Fibroblast of villous mesenchyme (primary cell): ENCODE measurements at regions not wholly inside any gene's neighbourhood (a gene's known extent, or its start where the extent isn't known, plus 50 kb on each side); places are given as distances from the start of the nearest gene placed in this dataset.

Source experiments
- DNase-seq: peaks from one replicate; pipeline ENCODE4 v3.0.0-alpha.2; 2010; ENCODE audit warnings: low read depth
- H3K4me3 ChIP-seq: 2 replicates; pipeline ENCODE4 v1.5.1; 2011; ENCODE audit warnings: low read depth, mild to moderate bottlenecking, low read length
- CTCF ChIP-seq: IDR thresholded peaks from 2 replicates; pipeline ENCODE4 v1.5.1; 2012; ENCODE audit warnings: low read depth, mild to moderate bottlenecking, low read length; ENCODE audit not compliant: insufficient read depth

DNA sequence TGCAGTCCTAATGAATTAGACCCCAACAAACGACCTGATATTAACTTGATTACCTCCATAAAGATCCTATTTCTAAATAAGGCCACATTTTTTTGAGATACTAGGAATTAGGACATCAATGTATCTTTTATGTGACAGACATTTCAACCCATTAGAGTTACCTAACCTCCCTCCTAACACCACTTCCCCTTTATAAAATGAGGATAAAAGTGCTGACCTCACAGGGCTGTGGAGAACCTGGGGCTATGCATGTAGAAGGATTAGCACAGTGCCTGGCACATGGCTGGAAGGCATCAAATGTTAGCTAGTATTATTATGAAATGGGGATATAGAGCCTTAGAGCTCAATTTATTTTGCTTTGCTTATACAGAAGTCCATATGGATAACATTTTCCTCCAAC is 53.5 kb upstream of the LRRN1 start:
- no peak overlapping the region for H3K4me3 ChIP-seq
- DNase-seq = no peak
- TF ChIP-seq CTCF = no peak

DNA sequence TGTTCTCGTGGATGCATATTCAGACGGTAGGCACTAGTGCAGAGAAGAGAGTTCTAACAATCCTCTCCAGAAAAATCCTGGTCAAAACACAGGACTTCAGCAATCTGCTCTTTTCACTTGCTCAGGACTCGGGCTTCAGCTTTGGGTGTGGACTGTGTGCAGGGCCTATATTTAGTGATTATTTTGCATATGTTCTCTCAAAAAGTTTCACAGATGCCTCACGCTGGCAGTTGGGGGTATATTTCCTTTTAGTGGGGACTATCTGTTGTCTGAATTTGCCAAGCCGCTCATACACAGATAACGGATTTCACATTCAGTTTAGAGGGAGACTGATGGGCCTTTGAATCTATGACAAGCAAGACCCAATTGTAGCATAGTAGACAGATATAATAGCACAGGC is 54.4 kb upstream of the LRRN1 start:
- no peak for TF ChIP-seq CTCF
- no peak for DNase-seq
- no peak overlapping the region for H3K4me3 ChIP-seq

DNA sequence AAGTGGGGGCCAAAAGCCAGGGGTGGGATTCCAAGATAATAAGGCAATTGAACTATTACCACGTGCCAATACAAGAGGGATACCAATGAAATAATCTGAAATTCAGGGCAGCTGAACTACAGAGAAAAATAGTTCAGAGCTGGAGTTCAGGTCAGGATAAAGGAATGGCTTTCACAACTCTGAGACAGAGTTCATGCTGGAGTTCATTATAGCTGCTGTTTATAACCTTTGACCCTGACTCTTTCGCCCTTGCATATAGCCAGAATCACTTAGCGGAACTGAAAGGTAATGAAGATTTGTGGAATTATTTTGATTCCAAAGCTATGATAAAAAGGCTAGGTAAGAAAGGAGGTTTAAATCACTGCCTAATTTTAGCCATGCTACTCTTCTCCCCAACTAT is 55.5 kb upstream of the LRRN1 start:
- no peak overlapping the region for H3K4me3 ChIP-seq
- no peak for TF ChIP-seq CTCF
- no peak for DNase-seq

DNA sequence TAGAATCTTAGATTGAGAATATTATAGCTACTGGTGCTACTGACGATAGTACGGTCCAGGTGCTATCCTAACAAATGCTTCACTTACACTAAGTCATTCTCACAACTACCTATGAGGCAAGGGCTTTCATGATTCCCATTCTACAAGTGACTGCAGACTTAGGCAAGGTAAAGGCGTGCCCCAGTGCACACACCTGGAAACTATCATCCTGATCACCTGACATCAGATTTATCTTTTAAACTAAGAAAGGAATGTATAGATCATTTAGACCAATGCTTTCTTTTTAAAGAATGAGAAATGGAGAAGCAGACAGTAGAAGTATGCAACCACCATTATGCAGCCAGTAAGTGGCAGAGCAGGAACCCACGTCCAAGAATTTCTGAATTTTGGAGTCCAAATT is 59.2 kb upstream of the LRRN1 start:
- no peak for DNase-seq
- H3K4me3 ChIP-seq = no peak overlapping the region
- no peak for TF ChIP-seq CTCF

DNA sequence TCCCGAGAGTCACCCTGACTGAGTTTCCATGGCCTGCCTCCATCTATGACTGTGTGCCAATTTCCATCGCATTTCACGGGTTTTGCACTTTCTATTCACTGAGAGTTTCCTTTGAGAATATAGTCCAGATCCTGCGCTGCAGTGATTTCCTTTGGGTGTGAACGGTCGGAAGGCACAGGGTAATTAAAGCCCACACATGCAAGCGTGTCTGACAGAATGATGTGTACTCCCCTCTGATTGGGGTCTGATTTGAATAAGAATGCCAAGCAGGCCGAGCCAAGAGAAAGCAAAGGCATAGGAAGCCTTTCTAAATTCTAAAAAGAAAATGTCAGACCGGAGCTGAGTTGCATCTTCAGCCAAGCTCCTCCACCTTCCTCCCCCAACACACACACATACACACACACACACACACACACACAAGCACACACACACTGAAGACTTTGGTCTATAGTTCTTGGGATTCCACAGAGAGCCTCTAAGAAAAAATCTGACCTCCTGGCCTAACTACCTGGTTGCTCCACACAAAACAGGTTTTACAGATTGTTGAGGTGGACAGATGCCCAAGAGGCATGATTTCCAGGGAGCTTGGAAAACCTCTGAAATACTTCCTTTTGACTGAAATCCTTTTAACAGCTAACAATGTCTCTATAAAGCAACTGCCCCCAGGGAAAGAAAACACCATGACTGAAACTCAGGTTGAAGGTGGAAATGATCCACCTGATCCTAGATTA is 59.7 kb upstream of the LRRN1 start:
- no peak overlapping the region for H3K4me3 ChIP-seq
- DNase-seq = no peak
- no peak for TF ChIP-seq CTCF

DNA sequence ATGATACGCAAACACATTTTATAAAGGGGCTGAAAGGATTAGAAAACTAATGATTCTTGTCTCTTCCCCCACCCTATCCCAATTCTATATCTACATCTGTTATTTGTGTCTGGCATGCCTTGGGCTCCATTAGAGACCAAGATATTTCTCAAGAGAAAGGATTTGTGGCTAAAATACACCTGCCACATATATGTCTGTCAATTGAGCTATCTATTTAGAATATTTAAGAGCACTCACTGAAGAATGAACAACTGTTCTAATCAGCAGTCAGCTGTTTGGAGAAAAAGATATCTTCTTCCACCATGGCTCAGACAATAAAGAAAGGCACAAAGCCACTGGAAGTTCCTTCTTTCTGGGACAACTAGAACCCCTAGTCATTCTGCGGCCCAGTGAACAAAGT is 61.7 kb upstream of the LRRN1 start:
- no peak for DNase-seq
- no peak overlapping the region for H3K4me3 ChIP-seq
- no peak for TF ChIP-seq CTCF

- H3K4me3 ChIP-seq = no peak overlapping the region
- no peak for TF ChIP-seq CTCF
- no peak for DNase-seq
These were observed 63.3 kb upstream of the LRRN1 start for GRCh38 chr3:3735919-3736318.
